Muscle of back (tissue), 3 donors: ENCODE measurements at regions not wholly inside any gene's neighbourhood (a gene's known extent, or its start where the extent isn't known, plus 50 kb on each side); places are given as distances from the start of the nearest gene placed in this dataset.
"Not testable (repeated sequence)": the region's sequence is repeated elsewhere in the genome, so short reads cannot be mapped to it uniquely, and the experiment has no call there.

Experiments used
- DNase-seq, 3 donors: peaks; one replicate each; pipeline versions ENCODE4 v3.0.0 to v3.0.0-alpha.2; 2013

GRCh38 chr4:112003231-112003907, 141.9 kb upstream of the FAM241A start:
- no peak for DNase-seq

- no peak for DNase-seq
Observed at GRCh38 chr4:112005027-112005426, 140.2 kb upstream of the FAM241A start.

- no peak for DNase-seq
Observed at GRCh38 chr4:112007391-112007790, 137.9 kb upstream of the FAM241A start.

- no peak for DNase-seq
Observed at GRCh38 chr4:112015960-112016359, 129.3 kb upstream of the FAM241A start.

- DNase-seq, result no peak
Observed at GRCh38 chr4:112023402-112023950, 121.8 kb upstream of the FAM241A start.

- no peak for DNase-seq
Observed at GRCh38 chr4:112026058-112026457, 119.2 kb upstream of the FAM241A start.

- DNase-seq, result peak in 2 of 3 donors; percentile 5 to 33
Observed at GRCh38 chr4:112029771-112030171, 115.5 kb upstream of the FAM241A start.

- peak; percentile 53 to 72 (median 54) for DNase-seq
Observed at GRCh38 chr4:112031712-112032328, 113.4 kb upstream of the FAM241A start.

- no peak for DNase-seq
Observed at GRCh38 chr4:112036886-112037285, 108.4 kb upstream of the FAM241A start.

- DNase-seq, result peak in 1 of 3 donors; percentile 7
Observed at GRCh38 chr4:112038861-112039260, 106.4 kb upstream of the FAM241A start.

GRCh38 chr4:112049119-112049518, 96.1 kb upstream of the FAM241A start:
- not testable (repeated sequence) for DNase-seq

GRCh38 chr4:112053825-112054350, 91.4 kb upstream of the FAM241A start:
- no peak for DNase-seq

- no peak for DNase-seq
Observed at GRCh38 chr4:112055100-112055499, 90.2 kb upstream of the FAM241A start.

GRCh38 chr4:112057470-112057869, 87.8 kb upstream of the FAM241A start:
- no peak for DNase-seq

GRCh38 chr4:112058433-112058832, 86.8 kb upstream of the FAM241A start:
- DNase-seq, result peak in 1 of 3 donors; percentile 12

GRCh38 chr4:112060212-112060611, 85.0 kb upstream of the FAM241A start:
- no peak for DNase-seq

GRCh38 chr4:112061207-112061817, 83.9 kb upstream of the FAM241A start:
- DNase-seq, result no peak

GRCh38 chr4:112063260-112063659, 82.0 kb upstream of the FAM241A start:
- no peak for DNase-seq

- DNase-seq, result no peak
Observed at GRCh38 chr4:112069110-112069509, 76.1 kb upstream of the FAM241A start.

- DNase-seq, result no peak
Observed at GRCh38 chr4:112073181-112073580, 72.1 kb upstream of the FAM241A start.

- DNase-seq, result peak; percentile 17 to 43 (median 38)
Observed at GRCh38 chr4:112075129-112075753, 70.0 kb upstream of the FAM241A start.

GRCh38 chr4:112075906-112076305, 69.3 kb upstream of the FAM241A start:
- no peak for DNase-seq
